Heart left ventricle (tissue), 13 donors: ENCODE measurements at regions not wholly inside any gene's neighbourhood (a gene's known extent, or its start where the extent isn't known, plus 50 kb on each side); places are given as distances from the start of the nearest gene placed in this dataset.

Experiments used
- CTCF ChIP-seq, 12 donors: fragments of 200-600 bp; sonication (generic) in 4 of 12; IDR thresholded peaks; one replicate each; pipeline versions ENCODE4 v1.5.0 to v1.8.0; 2018 to 2022; ENCODE audit warnings: antibody characterized with exemption in 12 of 12, mild to moderate bottlenecking in 5 of 12
- POLR2A ChIP-seq, 2 donors: fragments of 450-650 bp; IDR thresholded peaks; one replicate each; pipeline ENCODE4 v1.6.1; 2017; ENCODE audit warnings: antibody characterized with exemption in 2 of 2, mild to moderate bottlenecking in 2 of 2, moderate library complexity in 2 of 2
- donor health status: ischemic (EF 13 %, LVEDD 7.1; RV severe dilation, severe dysfunction).
- donor health status: DM: no; HTN: yes; CAD: no.
- donor health status: DM: no; HTN: no; CAD: no.
- donor health status: ischemic (EF 25% LVEDD 6.9; RV normal size, moderate dysfunction).
- donor health status: ischemic (EF 25% LVEDD 5.7; RV mildly dilated, moderate dysfunction).
- donor health status: ischemic (EF 35%, LVEDD 5.7; RV mildly dilated, moderate dysfunction).
- donor health status: nonischemic (EF 11% LVEDD 7.7; RV severe dilation, severe dysfunction).
- donor health status: DM: yes; HTN: yes; CAD: no.
- donor health status: PGD.
- donor health status: ischemic (EF 29% LVEDD 5.4; RV normal size, mild dysfunction).
- donor health status: nonischemic (EF 23%, LVEDD 6.1; RV moderate dilation, normal function).

- TF ChIP-seq CTCF (IDR thresholded peaks at IDR 0.05): no peak
- no peak for TF ChIP-seq POLR2A (IDR thresholded peaks at IDR 0.05)
Observed at GRCh38 chr14:38038171-38038570, 169.5 kb upstream of the SSTR1 start.
